DOHH2 (cell line): ENCODE measurements at regions not wholly inside any gene's neighbourhood (a gene's known extent, or its start where the extent isn't known, plus 50 kb on each side); places are given as distances from the start of the nearest gene placed in this dataset.

Source experiments
- H3F3A ChIP-seq: fragments of 200-600 bp; sonication (generic), shearing (Covaris generic); 2 replicates; pipeline ENCODE4 v1.6.0; 2016; ENCODE audit warnings: antibody characterized with exemption, mild to moderate bottlenecking; ENCODE audit not compliant: control insufficient read depth, insufficient read depth
- H3K27ac ChIP-seq: fragments of 200-600 bp; sonication (generic); 2 replicates; pipeline ENCODE4 v1.5.1; 2014; ENCODE audit warnings: low read depth, mild to moderate bottlenecking, low read length, moderate library complexity
- H3K27me3 ChIP-seq: fragments of 200-600 bp; sonication (generic); 2 replicates; pipeline ENCODE4 v1.6.1; 2014; ENCODE audit warnings: mild to moderate bottlenecking, low read length, mixed read lengths; ENCODE audit not compliant: control insufficient read depth
- H3K36me3 ChIP-seq: fragments of 200-600 bp; sonication (generic); 2 replicates; pipeline ENCODE4 v1.6.1; 2014; ENCODE audit warnings: mild to moderate bottlenecking, low read length, moderate library complexity, mixed read lengths; ENCODE audit not compliant: control insufficient read depth
- H3K4me1 ChIP-seq: fragments of 200-600 bp; sonication (generic); 2 replicates; pipeline ENCODE4 v1.6.1; 2014; ENCODE audit warnings: mild to moderate bottlenecking, low read length, mixed read lengths; ENCODE audit not compliant: control insufficient read depth
- H3K4me2 ChIP-seq: fragments of 200-600 bp; sonication (generic); 2 replicates; pipeline ENCODE4 v1.6.0; 2014; ENCODE audit warnings: mild to moderate bottlenecking, low read length, moderate library complexity
- H3K4me3 ChIP-seq: fragments of 200-600 bp; sonication (generic); 2 replicates; pipeline ENCODE4 v1.5.1; 2014; ENCODE audit warnings: mild to moderate bottlenecking, low read length, mixed read lengths
- H3K79me2 ChIP-seq: fragments of 200-600 bp; sonication (generic); 2 replicates; pipeline ENCODE4 v1.6.1; 2014; ENCODE audit warnings: mild to moderate bottlenecking, low read length, mixed read lengths; ENCODE audit not compliant: control insufficient read depth
- H3K9me2 ChIP-seq: fragments of 200-600 bp; sonication (generic); replicated peaks from 2 replicates; pipeline ENCODE4 v1.6.1; 2014; ENCODE audit warnings: mild to moderate bottlenecking, low read length, mixed read lengths; ENCODE audit not compliant: control insufficient read depth
- H3K9me3 ChIP-seq: fragments of 200-600 bp; sonication (generic); 2 replicates; pipeline ENCODE4 v1.6.1; 2014; ENCODE audit warnings: antibody characterized with exemption, low read length, mixed read lengths; ENCODE audit not compliant: control insufficient read depth, insufficient read depth
- H4K20me1 ChIP-seq: fragments of 200-600 bp; sonication (generic); 2 replicates; pipeline ENCODE4 v1.6.0; 2014; ENCODE audit warnings: low read depth, mild to moderate bottlenecking, antibody characterized with exemption, low read length, moderate library complexity; ENCODE audit not compliant: control insufficient read depth, insufficient read depth
- CTCF ChIP-seq: fragments of 200-600 bp; sonication (generic); IDR thresholded peaks from one replicate; pipeline ENCODE4 v1.5.1; 2014; ENCODE audit warnings: antibody characterized with exemption, mild to moderate bottlenecking, low read depth, low read length; ENCODE audit not compliant: poor library complexity, severe bottlenecking
- EZH2phosphoT487 ChIP-seq: fragments of 200-600 bp; sonication (generic); IDR thresholded peaks from 2 replicates; pipeline ENCODE4 v1.6.1; 2017; ENCODE audit warnings: borderline replicate concordance, mild to moderate bottlenecking, antibody characterized with exemption, low read length, moderate library complexity, mixed read lengths

- Histone ChIP-seq H3K4me3 (no peak overlapping the region), H3K9me3 (no peaks in the 10 kb centered on the region), H4K20me1 (no peaks in the 10 kb centered on the region), H3K27ac (no peak overlapping the region), H3K79me2 (no peaks in the 10 kb centered on the region), H3K4me2 (no peak overlapping the region), H3K4me1 (peaks cover 21% of the 10 kb centered on the region), H3K9me2 (no peaks in the 10 kb centered on the region), H3K27me3 (no peaks in the 10 kb centered on the region), H3K36me3 (no peaks in the 10 kb centered on the region), H3F3A (no peaks in the 10 kb centered on the region)
- no peak for TF ChIP-seq EZH2phosphoT487
- TF ChIP-seq CTCF, result no peak
These were observed 119.0 kb downstream of the ZFAND4 start for GRCh38 chr10:45553613-45554012.

GRCh38 chr10:45553155-45553554, 119.4 kb downstream of the ZFAND4 start:
- H3K4me1 ChIP-seq, result peaks cover 17% of the 10 kb centered on the region
- no peaks in the 10 kb centered on the region for H3K79me2 ChIP-seq
- no peak overlapping the region for H3K4me2 ChIP-seq
- H3F3A ChIP-seq, result no peaks in the 10 kb centered on the region
- no peak overlapping the region for H3K4me3 ChIP-seq
- H3K27ac ChIP-seq, result no peak overlapping the region
- H3K27me3 ChIP-seq, result no peaks in the 10 kb centered on the region
- TF ChIP-seq CTCF (no peak), EZH2phosphoT487 (no peak)
- H3K36me3 ChIP-seq, result no peaks in the 10 kb centered on the region
- H3K9me3 ChIP-seq, result no peaks in the 10 kb centered on the region
- H4K20me1 ChIP-seq, result no peaks in the 10 kb centered on the region
- no peaks in the 10 kb centered on the region for H3K9me2 ChIP-seq

DNA sequence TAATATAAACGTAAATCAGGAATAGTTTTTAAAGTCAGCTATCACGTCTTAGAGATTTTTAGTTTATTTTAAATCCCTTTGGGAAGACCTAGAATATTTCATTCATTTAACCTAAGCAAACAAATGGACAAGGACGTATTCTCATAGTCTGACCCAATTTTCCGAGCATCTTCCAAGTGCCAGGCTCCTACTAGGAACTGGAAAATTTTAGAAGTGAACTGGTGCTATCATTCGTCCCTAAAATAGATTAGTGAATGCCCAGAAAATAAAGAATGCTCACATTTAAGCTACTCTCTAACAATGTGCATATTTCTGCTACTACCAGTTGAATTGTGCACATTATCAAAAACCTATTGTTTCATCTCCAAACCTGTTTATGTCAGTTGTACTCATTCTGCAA, 120.1 kb downstream of the ZFAND4 start:
- H3F3A ChIP-seq, result no peaks in the 10 kb centered on the region
- peaks cover 10% of the 10 kb centered on the region for H3K4me1 ChIP-seq
- H3K27ac ChIP-seq, result no peak overlapping the region
- H3K4me3 ChIP-seq, result no peak overlapping the region
- no peak for TF ChIP-seq EZH2phosphoT487
- TF ChIP-seq CTCF, result no peak
- no peaks in the 10 kb centered on the region for H3K9me2 ChIP-seq
- no peak overlapping the region for H3K4me2 ChIP-seq
- H3K36me3 ChIP-seq, result no peaks in the 10 kb centered on the region
- no peaks in the 10 kb centered on the region for H3K79me2 ChIP-seq
- H3K27me3 ChIP-seq, result no peaks in the 10 kb centered on the region
- no peaks in the 10 kb centered on the region for H4K20me1 ChIP-seq
- H3K9me3 ChIP-seq, result no peaks in the 10 kb centered on the region
